ENCODE measurements at regions not wholly inside any gene's neighbourhood (a gene's known extent, or its start where the extent isn't known, plus 50 kb on each side); places are given as distances from the start of the nearest gene placed in this dataset.

GRCh38 chr3:144989807-144990206 is 1018.2 kb downstream of the DIPK2A start:
- DNase-seq (ENCODE audit: low read depth), result no peak
- Histone ChIP-seq H3K4me2 (ENCODE audit: low read length) (no peak overlapping the region), H3K36me3 (ENCODE audit: insufficient read depth, low read length) (no peaks in the 10 kb centered on the region), H3K4me1 (ENCODE audit: insufficient read depth, low read length) (no peaks in the 10 kb centered on the region), H3K27ac (ENCODE audit: low read depth, low read length) (no peak overlapping the region), H3K9me3 (ENCODE audit: insufficient read depth, low read depth, low read length) (no peaks in the 10 kb centered on the region), H3K4me3 (ENCODE audit: insufficient read depth, low read depth, low read length) (no peak overlapping the region), H3K79me2 (ENCODE audit: insufficient read depth, low read length) (no peaks in the 10 kb centered on the region), H3K27me3 (ENCODE audit: insufficient read depth, low read length) (no peaks in the 10 kb centered on the region), H3K9ac (ENCODE audit: low read length) (no peak overlapping the region), H2AFZ (ENCODE audit: low read depth, low read length) (no peak overlapping the region), H4K20me1 (ENCODE audit: insufficient read depth, low read length) (no peaks in the 10 kb centered on the region)
- Mint-ChIP-seq H3K36me3 (ENCODE audit: low read depth, unreplicated experiment) (no peaks in the 10 kb centered on the region), H3K27ac (ENCODE audit: unreplicated experiment) (no peak overlapping the region), H3K27me3 (ENCODE audit: low read depth, unreplicated experiment) (no peaks in the 10 kb centered on the region), H3K4me1 (ENCODE audit: low read depth, unreplicated experiment) (no peaks in the 10 kb centered on the region), H3K9me3 (ENCODE audit: unreplicated experiment) (no peaks in the 10 kb centered on the region), H3K4me3 (ENCODE audit: unreplicated experiment) (no peak overlapping the region)
- no peak for TF ChIP-seq CTCF (IDR thresholded peaks at IDR 0.05; ENCODE audit: insufficient read depth, low read depth, low read length)
- no peak for TF ChIP-seq EZH2 (IDR thresholded peaks at IDR 0.05; ENCODE audit: insufficient read depth, low read length)
- FAIRE-seq, result no peak

- H2AFZ ChIP-seq (ENCODE audit: low read depth, low read length), result no peak overlapping the region
- Mint-ChIP-seq H3K4me3 (ENCODE audit: unreplicated experiment) (no peak overlapping the region), H3K36me3 (ENCODE audit: low read depth, unreplicated experiment) (no peaks in the 10 kb centered on the region), H3K9me3 (ENCODE audit: unreplicated experiment) (no peaks in the 10 kb centered on the region), H3K27me3 (ENCODE audit: low read depth, unreplicated experiment) (no peaks in the 10 kb centered on the region), H3K27ac (ENCODE audit: unreplicated experiment) (no peak overlapping the region), H3K4me1 (ENCODE audit: low read depth, unreplicated experiment) (no peaks in the 10 kb centered on the region)
- no peaks in the 10 kb centered on the region for H3K4me1 ChIP-seq (ENCODE audit: insufficient read depth, low read length)
- no peaks in the 10 kb centered on the region for H3K27me3 ChIP-seq (ENCODE audit: insufficient read depth, low read length)
- FAIRE-seq (no peak), DNase-seq (ENCODE audit: low read depth) (no peak)
- no peaks in the 10 kb centered on the region for H3K36me3 ChIP-seq (ENCODE audit: insufficient read depth, low read length)
- no peaks in the 10 kb centered on the region for H3K9me3 ChIP-seq (ENCODE audit: insufficient read depth, low read depth, low read length)
- no peak overlapping the region for H3K27ac ChIP-seq (ENCODE audit: low read depth, low read length)
- no peaks in the 10 kb centered on the region for H4K20me1 ChIP-seq (ENCODE audit: insufficient read depth, low read length)
- H3K9ac ChIP-seq (ENCODE audit: low read length), result no peak overlapping the region
- TF ChIP-seq CTCF (IDR thresholded peaks at IDR 0.05; ENCODE audit: insufficient read depth, low read depth, low read length) (no peak), EZH2 (IDR thresholded peaks at IDR 0.05; ENCODE audit: insufficient read depth, low read length) (no peak)
- no peak overlapping the region for H3K4me2 ChIP-seq (ENCODE audit: low read length)
- no peaks in the 10 kb centered on the region for H3K79me2 ChIP-seq (ENCODE audit: insufficient read depth, low read length)
- no peak overlapping the region for H3K4me3 ChIP-seq (ENCODE audit: insufficient read depth, low read depth, low read length)
Observed at GRCh38 chr3:144995856-144996255, 1024.2 kb downstream of the DIPK2A start.

- no peaks in the 10 kb centered on the region for H3K4me1 ChIP-seq (ENCODE audit: insufficient read depth, low read length)
- Mint-ChIP-seq H3K4me3 (ENCODE audit: unreplicated experiment) (no peak overlapping the region), H3K9me3 (ENCODE audit: unreplicated experiment) (peaks cover 6% of the 10 kb centered on the region), H3K27ac (ENCODE audit: unreplicated experiment) (no peak overlapping the region), H3K27me3 (ENCODE audit: low read depth, unreplicated experiment) (no peaks in the 10 kb centered on the region), H3K4me1 (ENCODE audit: low read depth, unreplicated experiment) (no peaks in the 10 kb centered on the region), H3K36me3 (ENCODE audit: low read depth, unreplicated experiment) (no peaks in the 10 kb centered on the region)
- H3K9me3 ChIP-seq (ENCODE audit: insufficient read depth, low read depth, low read length), result no peaks in the 10 kb centered on the region
- H2AFZ ChIP-seq (ENCODE audit: low read depth, low read length), result no peak overlapping the region
- H3K4me3 ChIP-seq (ENCODE audit: insufficient read depth, low read depth, low read length), result no peak overlapping the region
- H3K79me2 ChIP-seq (ENCODE audit: insufficient read depth, low read length), result no peaks in the 10 kb centered on the region
- H3K27me3 ChIP-seq (ENCODE audit: insufficient read depth, low read length), result no peaks in the 10 kb centered on the region
- TF ChIP-seq EZH2 (IDR thresholded peaks at IDR 0.05; ENCODE audit: insufficient read depth, low read length), result no peak
- TF ChIP-seq CTCF (IDR thresholded peaks at IDR 0.05; ENCODE audit: insufficient read depth, low read depth, low read length), result no peak
- no peaks in the 10 kb centered on the region for H3K36me3 ChIP-seq (ENCODE audit: insufficient read depth, low read length)
- H4K20me1 ChIP-seq (ENCODE audit: insufficient read depth, low read length), result no peaks in the 10 kb centered on the region
- no peak overlapping the region for H3K27ac ChIP-seq (ENCODE audit: low read depth, low read length)
- no peak overlapping the region for H3K9ac ChIP-seq (ENCODE audit: low read length)
- no peak for DNase-seq (ENCODE audit: low read depth)
- no peak for FAIRE-seq
- H3K4me2 ChIP-seq (ENCODE audit: low read length), result no peak overlapping the region
Observed at GRCh38 chr3:145005427-145005826, 1033.8 kb downstream of the DIPK2A start.

All from astrocyte (in vitro differentiated cells and primary cell).